Neural progenitor cell (in vitro differentiated cells): ENCODE measurements at regions not wholly inside any gene's neighbourhood (a gene's known extent, or its start where the extent isn't known, plus 50 kb on each side); places are given as distances from the start of the nearest gene placed in this dataset.

Source experiments
- DNase-seq: peaks from one replicate; pipeline ENCODE4 v3.0.0-alpha.2; 2016; ENCODE audit warnings: low spot score
- H2AFZ ChIP-seq: fragments of 200-600 bp; sonication (generic); replicated peaks from 2 replicates; pipeline ENCODE4 v1.6.1; 2016; ENCODE audit warnings: antibody characterized with exemption
- H3F3A ChIP-seq: fragments of 200-600 bp; sonication (generic); 2 replicates; pipeline ENCODE4 v1.6.1; 2016; ENCODE audit warnings: antibody characterized with exemption, low read depth
- H3K27ac ChIP-seq: fragments of 200-600 bp; sonication (generic); 2 replicates; pipeline ENCODE4 v1.5.1; 2016; ENCODE audit warnings: mild to moderate bottlenecking
- H3K27me3 ChIP-seq: fragments of 200-600 bp; sonication (generic); 2 replicates; pipeline ENCODE4 v1.6.1; 2016; ENCODE audit warnings: mild to moderate bottlenecking, moderate library complexity
- H3K36me3 ChIP-seq: fragments of 200-600 bp; sonication (generic); 2 replicates; pipeline ENCODE4 v1.5.1; 2016
- H3K4me1 ChIP-seq: fragments of 200-600 bp; sonication (generic); 2 replicates; pipeline ENCODE4 v1.6.1; 2016; ENCODE audit warnings: mixed run types
- H3K4me2 ChIP-seq: fragments of 200-600 bp; sonication (generic); 2 replicates; pipeline ENCODE4 v1.6.1; 2016
- H3K4me3 ChIP-seq: fragments of 200-600 bp; sonication (generic); 2 replicates; pipeline ENCODE4 v1.5.1; 2016
- H3K79me2 ChIP-seq: fragments of 200-600 bp; sonication (generic); 2 replicates; pipeline ENCODE4 v1.6.1; 2016; ENCODE audit warnings: low read depth
- H3K9ac ChIP-seq: fragments of 200-600 bp; sonication (generic); 2 replicates; pipeline ENCODE4 v1.6.1; 2016
- H3K9me3 ChIP-seq: fragments of 200-600 bp; sonication (generic); 2 replicates; pipeline ENCODE4 v1.5.1; 2016; ENCODE audit warnings: low read depth
- H4K20me1 ChIP-seq: fragments of 200-600 bp; sonication (generic); 2 replicates; pipeline ENCODE4 v1.6.1; 2016; ENCODE audit warnings: low read depth
- H3K27ac Mint-ChIP-seq: 3 replicates; pipeline ENCODE4 v1.8.0; 2021; ENCODE audit warnings: mixed read lengths
- H3K27me3 Mint-ChIP-seq: 2 replicates; pipeline ENCODE4 v1.8.0; 2022; ENCODE audit warnings: low read depth, mild to moderate bottlenecking, inconsistent platforms, moderate library complexity, mixed read lengths; ENCODE audit not compliant: insufficient read depth
- H3K36me3 Mint-ChIP-seq: 3 replicates; pipeline ENCODE4 v1.8.0; 2021; ENCODE audit warnings: mixed read lengths
- H3K4me1 Mint-ChIP-seq: 3 replicates; pipeline ENCODE4 v1.8.0; 2021; ENCODE audit warnings: mixed read lengths
- H3K4me3 Mint-ChIP-seq: 3 replicates; pipeline ENCODE4 v1.8.0; 2021; ENCODE audit warnings: mild to moderate bottlenecking, moderate library complexity, mixed read lengths
- H3K9me3 Mint-ChIP-seq: 3 replicates; pipeline ENCODE4 v1.8.0; 2020; ENCODE audit warnings: mixed read lengths
- CTCF ChIP-seq: fragments of 200-600 bp; sonication (generic); IDR thresholded peaks from 2 replicates; pipeline ENCODE4 v1.5.1; 2017; ENCODE audit warnings: antibody characterized with exemption, mild to moderate bottlenecking
- EZH2 ChIP-seq: fragments of 200-600 bp; sonication (generic); IDR thresholded peaks from 2 replicates; pipeline ENCODE4 v1.6.1; 2017; ENCODE audit warnings: antibody characterized with exemption, mild to moderate bottlenecking, moderate library complexity
- EZH2phosphoT487 ChIP-seq: fragments of 200-600 bp; sonication (generic); IDR thresholded peaks from 2 replicates; pipeline ENCODE4 v1.6.1; 2017; ENCODE audit warnings: antibody characterized with exemption

- Histone ChIP-seq H3K36me3 (no peaks in the 10 kb centered on the region), H3K9ac (no peak overlapping the region), H3K9me3 (no peaks in the 10 kb centered on the region), H2AFZ (no peak overlapping the region), H3K4me3 (no peak overlapping the region), H3K79me2 (no peaks in the 10 kb centered on the region), H3F3A (no peaks in the 10 kb centered on the region), H4K20me1 (no peaks in the 10 kb centered on the region), H3K27me3 (no peaks in the 10 kb centered on the region), H3K4me1 (no peaks in the 10 kb centered on the region), H3K27ac (no peak overlapping the region), H3K4me2 (no peak overlapping the region)
- Mint-ChIP-seq H3K27me3 (peaks cover 3% of the 10 kb centered on the region), H3K4me1 (peaks cover 19% of the 10 kb centered on the region), H3K4me3 (no peak overlapping the region), H3K27ac (no peak overlapping the region), H3K36me3 (no peaks in the 10 kb centered on the region), H3K9me3 (peaks cover 30% of the 10 kb centered on the region)
- TF ChIP-seq EZH2phosphoT487: no peak
- TF ChIP-seq EZH2: no peak
- no peak for TF ChIP-seq CTCF
- DNase-seq: no peak
Measured at GRCh38 chr14:101064121-101064661, 160.7 kb upstream of the RTL1 start.

- no peak overlapping the region for H3K4me3 Mint-ChIP-seq
- H3K27me3 Mint-ChIP-seq: peaks cover 3% of the 10 kb centered on the region
- Histone ChIP-seq H3K36me3 (no peaks in the 10 kb centered on the region), H3K27ac (no peak overlapping the region), H4K20me1 (no peaks in the 10 kb centered on the region), H3K4me1 (no peaks in the 10 kb centered on the region), H3K9me3 (no peaks in the 10 kb centered on the region), H3K4me3 (no peak overlapping the region), H3K79me2 (no peaks in the 10 kb centered on the region), H3K9ac (no peak overlapping the region), H3F3A (no peaks in the 10 kb centered on the region), H3K4me2 (no peak overlapping the region), H2AFZ (no peak overlapping the region), H3K27me3 (no peaks in the 10 kb centered on the region)
- TF ChIP-seq EZH2: no peak
- TF ChIP-seq CTCF: no peak
- TF ChIP-seq EZH2phosphoT487: no peak
- H3K9me3 Mint-ChIP-seq: peaks cover 30% of the 10 kb centered on the region
- H3K27ac Mint-ChIP-seq: no peak overlapping the region
- H3K4me1 Mint-ChIP-seq: peaks cover 19% of the 10 kb centered on the region
- no peaks in the 10 kb centered on the region for H3K36me3 Mint-ChIP-seq
- no peak for DNase-seq
Measured at GRCh38 chr14:101064718-101065117, 161.2 kb upstream of the RTL1 start.

GRCh38 chr14:101065246-101065645 lies 161.7 kb upstream of the RTL1 start:
- peaks cover 3% of the 10 kb centered on the region for H3K27me3 Mint-ChIP-seq
- Histone ChIP-seq H3K79me2 (no peaks in the 10 kb centered on the region), H2AFZ (no peak overlapping the region), H3K4me3 (no peak overlapping the region), H3K4me1 (no peaks in the 10 kb centered on the region), H4K20me1 (no peaks in the 10 kb centered on the region), H3K27ac (no peak overlapping the region), H3K9ac (no peak overlapping the region), H3K27me3 (no peaks in the 10 kb centered on the region), H3F3A (no peaks in the 10 kb centered on the region), H3K9me3 (no peaks in the 10 kb centered on the region), H3K36me3 (no peaks in the 10 kb centered on the region), H3K4me2 (no peak overlapping the region)
- TF ChIP-seq EZH2: no peak
- no peak for TF ChIP-seq EZH2phosphoT487
- TF ChIP-seq CTCF: no peak
- no peak for DNase-seq
- no peak overlapping the region for H3K27ac Mint-ChIP-seq
- peaks cover 29% of the 10 kb centered on the region for H3K9me3 Mint-ChIP-seq
- no peaks in the 10 kb centered on the region for H3K36me3 Mint-ChIP-seq
- H3K4me3 Mint-ChIP-seq: no peak overlapping the region
- peaks cover 19% of the 10 kb centered on the region for H3K4me1 Mint-ChIP-seq
